Body of pancreas (tissue), 4 donors: ENCODE measurements at regions not wholly inside any gene's neighbourhood (a gene's known extent, or its start where the extent isn't known, plus 50 kb on each side); places are given as distances from the start of the nearest gene placed in this dataset.

Source experiments
- CTCF ChIP-seq, 7 experiments: fragments of 450-650 bp in 4 of 7; fragments of 200-600 bp in 3 of 7; sonication (generic) in 3 of 7; IDR thresholded peaks; one replicate each; pipeline ENCODE4 v1.5.1; 2016 to 2019; ENCODE audit warnings: antibody characterized with exemption in 7 of 7
- POLR2A ChIP-seq, 3 donors: fragments of 450-650 bp; IDR thresholded peaks; one replicate each; pipeline ENCODE4 v1.6.1; 2016; ENCODE audit warnings: antibody characterized with exemption in 3 of 3, mild to moderate bottlenecking in 2 of 3

- no peak for TF ChIP-seq CTCF (IDR thresholded peaks at IDR 0.05)
- no peak for TF ChIP-seq POLR2A (IDR thresholded peaks at IDR 0.05)
Observed at GRCh38 chr1:38718031-38718430, 141.5 kb downstream of the RRAGC start.
